Cardiac muscle cell (in vitro differentiated cells and primary cell): ENCODE measurements at regions not wholly inside any gene's neighbourhood (a gene's known extent, or its start where the extent isn't known, plus 50 kb on each side); places are given as distances from the start of the nearest gene placed in this dataset.

ENCODE experiments used
- DNase-seq, 2 donors: peaks; one replicate each; pipeline versions ENCODE4 v3.0.0 to v3.0.0-alpha.2; 2010 to 2017; ENCODE audit warnings: low read depth in 1 of 2, low spot score in 1 of 2
- H3K27ac ChIP-seq: fragments of 200-600 bp; sonication (generic); 2 replicates; pipeline ENCODE4 v1.5.1; 2016
- H3K27me3 ChIP-seq: fragments of 200-600 bp; sonication (generic); 2 replicates; pipeline ENCODE4 v1.6.0; 2016; ENCODE audit warnings: control low read depth
- H3K36me3 ChIP-seq: fragments of 200-600 bp; sonication (generic); 2 replicates; pipeline ENCODE4 v1.5.1; 2016; ENCODE audit warnings: control low read depth
- H3K4me1 ChIP-seq: fragments of 200-600 bp; sonication (generic); 2 replicates; pipeline ENCODE4 v1.8.1; 2017; ENCODE audit warnings: low read depth, mild to moderate bottlenecking, mixed run types
- H3K4me3 ChIP-seq: fragments of 200-600 bp; sonication (generic); 2 replicates; pipeline ENCODE4 v1.5.1; 2016; ENCODE audit warnings: mild to moderate bottlenecking
- H3K9me3 ChIP-seq: fragments of 200-600 bp; sonication (generic); 2 replicates; pipeline ENCODE4 v1.5.1; 2017; ENCODE audit warnings: low read depth, mild to moderate bottlenecking, control low read depth
- TF ChIP-seq, protein P1 (sequence below): IDR thresholded peaks from 2 replicates; pipeline ENCODE4 v1.5.1; 2012; ENCODE audit warnings: low read depth, mild to moderate bottlenecking, low read length

DNA sequence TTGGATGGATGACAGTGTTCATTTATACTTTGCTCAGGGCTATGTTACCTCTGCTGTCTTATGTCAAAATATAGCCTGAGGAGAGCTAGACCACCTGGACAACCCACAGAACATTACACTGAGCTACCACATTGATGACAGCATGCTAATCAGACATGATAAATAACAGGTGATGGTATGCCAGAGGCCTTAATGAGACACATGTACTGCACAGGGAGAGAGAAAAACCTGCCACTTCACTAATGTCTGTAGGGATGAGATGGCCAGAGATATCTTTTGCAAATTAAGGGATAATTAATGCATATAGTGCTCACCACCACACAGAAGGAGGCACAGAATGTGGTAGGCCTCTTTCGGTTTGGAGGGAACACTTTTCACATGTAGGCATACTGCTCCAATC, 1122.6 kb upstream of the POT1 start:
- Histone ChIP-seq H3K9me3 (no peaks in the 10 kb centered on the region), H3K27me3 (no peaks in the 10 kb centered on the region), H3K27ac (no peak overlapping the region), H3K4me3 (no peak overlapping the region), H3K36me3 (no peaks in the 10 kb centered on the region), H3K4me1 (no peaks in the 10 kb centered on the region)
- no peak for DNase-seq
- TF ChIP-seq, protein P1, sequence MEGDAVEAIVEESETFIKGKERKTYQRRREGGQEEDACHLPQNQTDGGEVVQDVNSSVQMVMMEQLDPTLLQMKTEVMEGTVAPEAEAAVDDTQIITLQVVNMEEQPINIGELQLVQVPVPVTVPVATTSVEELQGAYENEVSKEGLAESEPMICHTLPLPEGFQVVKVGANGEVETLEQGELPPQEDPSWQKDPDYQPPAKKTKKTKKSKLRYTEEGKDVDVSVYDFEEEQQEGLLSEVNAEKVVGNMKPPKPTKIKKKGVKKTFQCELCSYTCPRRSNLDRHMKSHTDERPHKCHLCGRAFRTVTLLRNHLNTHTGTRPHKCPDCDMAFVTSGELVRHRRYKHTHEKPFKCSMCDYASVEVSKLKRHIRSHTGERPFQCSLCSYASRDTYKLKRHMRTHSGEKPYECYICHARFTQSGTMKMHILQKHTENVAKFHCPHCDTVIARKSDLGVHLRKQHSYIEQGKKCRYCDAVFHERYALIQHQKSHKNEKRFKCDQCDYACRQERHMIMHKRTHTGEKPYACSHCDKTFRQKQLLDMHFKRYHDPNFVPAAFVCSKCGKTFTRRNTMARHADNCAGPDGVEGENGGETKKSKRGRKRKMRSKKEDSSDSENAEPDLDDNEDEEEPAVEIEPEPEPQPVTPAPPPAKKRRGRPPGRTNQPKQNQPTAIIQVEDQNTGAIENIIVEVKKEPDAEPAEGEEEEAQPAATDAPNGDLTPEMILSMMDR: no peak

- no peak for DNase-seq
- Histone ChIP-seq H3K27ac (no peak overlapping the region), H3K4me3 (no peak overlapping the region), H3K36me3 (no peaks in the 10 kb centered on the region), H3K4me1 (no peaks in the 10 kb centered on the region), H3K9me3 (no peaks in the 10 kb centered on the region), H3K27me3 (no peaks in the 10 kb centered on the region)
- TF ChIP-seq, protein P1: no peak
Observed at GRCh38 chr7:126044662-126045061, 1115.0 kb upstream of the POT1 start.

DNA sequence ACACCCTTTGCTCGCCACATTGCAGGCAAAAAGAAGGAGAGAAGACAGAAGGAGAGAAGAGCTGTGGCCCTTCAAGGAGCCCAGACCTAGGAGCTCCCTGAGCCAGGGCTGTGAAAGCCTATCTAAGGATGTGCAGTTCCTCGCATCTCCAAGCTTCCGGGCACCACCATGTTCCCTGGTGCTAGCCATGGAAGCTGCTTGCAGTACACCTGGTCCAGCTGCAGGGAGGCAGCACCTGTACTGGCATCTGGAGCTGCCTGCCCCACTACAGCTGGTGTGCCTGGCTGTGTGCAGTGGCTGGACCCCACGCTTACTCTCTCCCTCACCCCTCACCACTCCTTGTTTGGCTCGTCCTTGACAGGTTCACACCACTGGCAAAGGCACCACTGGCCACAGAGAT, 1111.8 kb upstream of the POT1 start:
- H3K36me3 ChIP-seq: no peaks in the 10 kb centered on the region
- no peaks in the 10 kb centered on the region for H3K27me3 ChIP-seq
- TF ChIP-seq, protein P1: no peak
- H3K4me1 ChIP-seq: no peaks in the 10 kb centered on the region
- H3K4me3 ChIP-seq: no peak overlapping the region
- DNase-seq: no peak
- no peaks in the 10 kb centered on the region for H3K9me3 ChIP-seq
- no peak overlapping the region for H3K27ac ChIP-seq

DNA sequence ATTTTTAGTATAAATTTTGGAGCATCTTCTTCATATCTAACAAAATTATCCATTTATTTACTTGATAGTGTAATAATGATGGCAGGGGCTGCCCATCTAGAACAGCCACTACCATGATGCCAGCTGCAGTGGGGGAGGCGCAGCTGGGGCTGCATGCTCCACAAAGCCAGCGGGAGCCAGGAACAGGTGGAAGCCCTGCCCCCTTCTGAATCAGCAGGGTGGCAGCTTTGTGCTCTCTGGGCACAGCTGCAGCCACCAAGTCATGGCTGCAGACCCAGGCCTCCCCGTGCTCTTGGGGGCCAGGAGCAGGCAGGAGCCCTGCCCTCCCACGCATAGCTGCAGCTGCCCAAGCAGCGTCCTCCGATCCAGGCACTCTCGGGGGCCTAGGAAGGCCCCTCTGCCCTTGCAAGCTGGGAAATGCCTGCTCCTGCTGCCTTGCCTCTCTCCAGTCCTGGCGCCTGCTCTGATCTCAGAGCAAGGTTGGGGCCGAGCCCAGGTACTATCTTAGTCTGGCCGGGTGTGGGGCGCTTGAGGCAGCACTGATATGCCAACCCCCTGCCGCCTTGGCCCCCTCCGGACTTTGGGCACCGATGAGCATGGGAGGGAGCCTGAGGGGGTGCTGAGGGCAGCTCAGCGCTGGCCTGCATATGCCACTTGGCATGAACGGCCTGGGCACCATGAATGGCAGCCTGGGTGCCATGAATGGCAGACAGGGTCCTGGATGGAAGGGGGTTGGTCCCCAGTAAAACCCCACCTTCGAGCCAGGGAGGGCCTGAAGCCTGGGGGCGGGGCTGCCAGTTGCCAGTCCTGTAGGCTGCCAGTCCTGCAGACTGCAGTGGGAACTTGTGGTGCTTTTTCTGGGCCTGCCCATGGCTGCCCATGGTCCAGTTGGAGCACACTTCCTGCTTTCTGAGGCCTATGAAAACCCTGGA, 1110.8 kb upstream of the POT1 start:
- H3K4me3 ChIP-seq: no peak overlapping the region
- no peak overlapping the region for H3K27ac ChIP-seq
- no peaks in the 10 kb centered on the region for H3K36me3 ChIP-seq
- no peaks in the 10 kb centered on the region for H3K9me3 ChIP-seq
- no peaks in the 10 kb centered on the region for H3K27me3 ChIP-seq
- no peaks in the 10 kb centered on the region for H3K4me1 ChIP-seq
- DNase-seq: no peak
- TF ChIP-seq, protein P1: no peak

GRCh38 chr7:126026421-126027088, 1096.9 kb upstream of the POT1 start:
- DNase-seq: no peak
- no peak overlapping the region for H3K27ac ChIP-seq
- TF ChIP-seq, protein P1: no peak

More at GRCh38 chr7:126026421-126027088, 1096.9 kb upstream of the POT1 start:
- Histone ChIP-seq H3K4me3 (no peak overlapping the region), H3K9me3 (no peaks in the 10 kb centered on the region), H3K36me3 (no peaks in the 10 kb centered on the region), H3K4me1 (no peaks in the 10 kb centered on the region), H3K27me3 (no peaks in the 10 kb centered on the region)
